Neural crest cell (in vitro differentiated cells): ENCODE measurements at regions not wholly inside any gene's neighbourhood (a gene's known extent, or its start where the extent isn't known, plus 50 kb on each side); places are given as distances from the start of the nearest gene placed in this dataset.

ENCODE experiments used
- DNase-seq: peaks from one replicate; pipeline ENCODE4 v3.0.0; 2021; ENCODE audit warnings: low read depth, mixed read lengths, low spot score
- H3K27ac Mint-ChIP-seq: one replicate; pipeline ENCODE4 v1.8.0; 2021; ENCODE audit warnings: mild to moderate bottlenecking, mixed read lengths; ENCODE audit not compliant: unreplicated experiment
- H3K27me3 Mint-ChIP-seq: 2 replicates; pipeline ENCODE4 v1.8.0; 2021; ENCODE audit warnings: low read depth, mild to moderate bottlenecking, mixed read lengths
- H3K36me3 Mint-ChIP-seq: 2 replicates; pipeline ENCODE4 v1.8.0; 2021; ENCODE audit warnings: low read depth, mild to moderate bottlenecking, mixed read lengths
- H3K4me1 Mint-ChIP-seq: 2 replicates; pipeline ENCODE4 v1.8.0; 2021; ENCODE audit warnings: mixed read lengths
- H3K4me3 Mint-ChIP-seq: one replicate; pipeline ENCODE4 v1.8.0; 2021; ENCODE audit warnings: mild to moderate bottlenecking, mixed read lengths
- H3K9me3 Mint-ChIP-seq: 2 replicates; pipeline ENCODE4 v1.8.0; 2021; ENCODE audit warnings: mixed read lengths
- TF ChIP-seq, protein P1 (sequence below): fragments of 200-600 bp; sonication (generic); conservative IDR thresholded peaks from 2 replicates; pipeline ENCODE4 v1.5.0; 2021; ENCODE audit warnings: antibody characterized with exemption, mild to moderate bottlenecking

- TF ChIP-seq, protein P1, sequence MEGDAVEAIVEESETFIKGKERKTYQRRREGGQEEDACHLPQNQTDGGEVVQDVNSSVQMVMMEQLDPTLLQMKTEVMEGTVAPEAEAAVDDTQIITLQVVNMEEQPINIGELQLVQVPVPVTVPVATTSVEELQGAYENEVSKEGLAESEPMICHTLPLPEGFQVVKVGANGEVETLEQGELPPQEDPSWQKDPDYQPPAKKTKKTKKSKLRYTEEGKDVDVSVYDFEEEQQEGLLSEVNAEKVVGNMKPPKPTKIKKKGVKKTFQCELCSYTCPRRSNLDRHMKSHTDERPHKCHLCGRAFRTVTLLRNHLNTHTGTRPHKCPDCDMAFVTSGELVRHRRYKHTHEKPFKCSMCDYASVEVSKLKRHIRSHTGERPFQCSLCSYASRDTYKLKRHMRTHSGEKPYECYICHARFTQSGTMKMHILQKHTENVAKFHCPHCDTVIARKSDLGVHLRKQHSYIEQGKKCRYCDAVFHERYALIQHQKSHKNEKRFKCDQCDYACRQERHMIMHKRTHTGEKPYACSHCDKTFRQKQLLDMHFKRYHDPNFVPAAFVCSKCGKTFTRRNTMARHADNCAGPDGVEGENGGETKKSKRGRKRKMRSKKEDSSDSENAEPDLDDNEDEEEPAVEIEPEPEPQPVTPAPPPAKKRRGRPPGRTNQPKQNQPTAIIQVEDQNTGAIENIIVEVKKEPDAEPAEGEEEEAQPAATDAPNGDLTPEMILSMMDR: no peak
- no peak overlapping the region for H3K27ac Mint-ChIP-seq
Measured at GRCh38 chr12:115332945-115333344, 649.0 kb upstream of the TBX3 start.

DNA sequence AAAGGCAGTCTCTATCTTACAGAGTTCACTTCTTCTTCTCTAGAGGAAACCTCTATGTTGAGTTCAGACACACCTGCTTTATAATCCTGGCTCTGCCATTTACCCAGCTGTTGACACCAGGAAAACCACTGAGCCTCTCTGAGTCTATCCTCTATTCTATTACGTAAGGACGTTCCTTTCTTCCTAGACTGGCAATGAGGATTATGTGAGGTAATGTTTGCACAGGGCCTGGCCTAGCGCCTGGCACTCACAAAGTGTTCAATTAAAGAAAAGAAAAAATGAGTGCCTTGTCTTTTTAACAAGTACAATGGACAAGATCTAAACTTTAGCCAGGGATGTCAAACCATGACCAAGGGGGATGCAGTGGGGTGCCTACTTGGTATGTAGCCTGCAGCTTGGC is 641.9 kb upstream of the TBX3 start:
- Mint-ChIP-seq H3K4me3 (no peak overlapping the region), H3K27me3 (peaks cover 12% of the 10 kb centered on the region), H3K9me3 (peaks cover 5% of the 10 kb centered on the region), H3K4me1 (peaks cover 8% of the 10 kb centered on the region), H3K36me3 (no peaks in the 10 kb centered on the region), H3K27ac (no peak overlapping the region)
- no peak for DNase-seq
- TF ChIP-seq, protein P1: no peak

More at GRCh38 chr12:115332945-115333344, 649.0 kb upstream of the TBX3 start:
- peaks cover 8% of the 10 kb centered on the region for H3K9me3 Mint-ChIP-seq
- no peak overlapping the region for H3K4me3 Mint-ChIP-seq
- peaks cover 42% of the 10 kb centered on the region for H3K27me3 Mint-ChIP-seq
- no peak for DNase-seq
- H3K36me3 Mint-ChIP-seq: no peaks in the 10 kb centered on the region
- peaks cover 6% of the 10 kb centered on the region for H3K4me1 Mint-ChIP-seq

- peaks cover 6% of the 10 kb centered on the region for H3K27me3 Mint-ChIP-seq
- peaks cover 16% of the 10 kb centered on the region for H3K4me1 Mint-ChIP-seq
- H3K4me3 Mint-ChIP-seq: no peak overlapping the region
- no peak overlapping the region for H3K27ac Mint-ChIP-seq
- peaks cover 5% of the 10 kb centered on the region for H3K9me3 Mint-ChIP-seq
- H3K36me3 Mint-ChIP-seq: no peaks in the 10 kb centered on the region
- DNase-seq: no peak
- TF ChIP-seq, protein P1: no peak
Measured at GRCh38 chr12:115324949-115325593, 641.1 kb upstream of the TBX3 start.

DNA sequence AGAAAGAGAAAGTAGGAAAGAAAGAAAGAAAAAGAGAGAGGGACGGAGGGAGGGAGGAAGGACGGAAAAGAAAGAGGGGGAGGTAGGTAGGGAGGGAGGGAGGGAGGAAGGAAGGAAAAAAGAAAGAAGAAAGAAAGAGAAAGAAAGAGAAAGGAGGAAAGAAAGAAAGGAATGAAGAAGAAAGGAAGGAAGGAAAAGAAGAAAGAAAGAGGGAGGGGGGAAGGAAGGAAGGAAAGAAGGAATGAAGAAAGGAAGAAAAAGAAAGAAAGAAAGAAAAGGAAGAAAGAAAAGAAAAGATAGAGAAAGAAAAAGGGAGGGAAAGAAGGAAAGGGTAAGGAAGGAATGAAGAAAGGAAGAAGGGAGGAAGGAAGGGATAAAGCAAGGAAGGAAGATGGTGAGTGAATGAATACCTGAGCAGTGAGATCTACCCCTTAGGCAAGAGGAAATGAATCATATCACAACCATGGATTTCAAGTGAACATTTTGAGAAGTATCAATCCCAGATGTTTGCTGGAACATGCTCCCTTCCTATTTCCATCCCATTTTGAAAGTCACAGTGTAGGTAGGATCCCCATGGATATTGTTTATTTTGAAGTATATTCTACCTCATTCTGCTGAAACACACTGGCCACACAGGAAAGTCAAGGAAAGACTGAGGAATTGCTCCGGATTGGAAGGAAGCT is 639.4 kb upstream of the TBX3 start:
- H3K27me3 Mint-ChIP-seq: no peaks in the 10 kb centered on the region
- H3K27ac Mint-ChIP-seq: no peak overlapping the region
- H3K4me1 Mint-ChIP-seq: peaks cover 20% of the 10 kb centered on the region
- H3K4me3 Mint-ChIP-seq: no peak overlapping the region
- H3K9me3 Mint-ChIP-seq: no peaks in the 10 kb centered on the region
- TF ChIP-seq, protein P1: no peak
- no peaks in the 10 kb centered on the region for H3K36me3 Mint-ChIP-seq
- no peak for DNase-seq

DNA sequence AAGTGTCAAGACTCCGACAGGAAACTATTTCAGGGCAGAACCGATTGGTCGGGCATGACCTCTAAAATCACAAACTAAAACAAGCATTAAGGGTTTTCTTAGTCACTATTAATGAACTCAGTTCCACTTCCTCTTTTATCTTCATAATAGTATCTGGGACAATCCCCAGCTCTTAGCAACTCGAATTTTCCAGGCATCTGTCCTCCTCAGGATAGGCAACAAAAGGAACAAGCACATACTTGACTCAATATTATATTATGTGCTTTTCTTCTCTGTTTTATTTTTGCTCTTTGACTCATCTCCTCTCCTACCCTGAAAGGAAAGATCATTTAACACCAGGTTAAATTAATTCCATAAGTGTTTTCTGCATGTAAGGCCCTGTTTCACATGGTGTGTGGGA is 638.3 kb upstream of the TBX3 start:
- no peak for DNase-seq
- TF ChIP-seq, protein P1: no peak
- peaks cover 20% of the 10 kb centered on the region for H3K4me1 Mint-ChIP-seq
- H3K27ac Mint-ChIP-seq: no peak overlapping the region
- H3K4me3 Mint-ChIP-seq: no peak overlapping the region
- no peaks in the 10 kb centered on the region for H3K9me3 Mint-ChIP-seq
- no peaks in the 10 kb centered on the region for H3K36me3 Mint-ChIP-seq
- H3K27me3 Mint-ChIP-seq: no peaks in the 10 kb centered on the region
